ENCODE measurements at regions not wholly inside any gene's neighbourhood (a gene's known extent, or its start where the extent isn't known, plus 50 kb on each side); places are given as distances from the start of the nearest gene placed in this dataset.

DNA sequence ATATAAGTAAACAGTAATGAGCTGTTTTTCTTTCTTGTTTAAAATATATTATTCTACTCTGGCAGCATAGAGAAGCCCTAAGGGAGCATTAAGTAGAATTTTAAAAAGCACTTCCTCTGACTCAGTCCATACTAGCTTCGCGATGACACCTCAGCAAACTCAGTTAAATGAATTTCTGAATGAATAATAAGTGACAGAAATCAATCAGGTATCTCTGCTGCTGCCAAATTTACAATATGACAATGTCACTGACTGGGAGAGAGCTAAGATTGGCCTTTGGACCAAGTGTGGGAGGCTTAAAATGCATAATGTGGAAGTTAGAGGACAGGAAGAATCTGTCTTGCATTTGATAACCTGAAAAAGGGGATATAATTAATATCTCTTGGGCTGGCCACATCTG lies 296.1 kb downstream of the HHIPL2 start:
- TF ChIP-seq, protein P1, sequence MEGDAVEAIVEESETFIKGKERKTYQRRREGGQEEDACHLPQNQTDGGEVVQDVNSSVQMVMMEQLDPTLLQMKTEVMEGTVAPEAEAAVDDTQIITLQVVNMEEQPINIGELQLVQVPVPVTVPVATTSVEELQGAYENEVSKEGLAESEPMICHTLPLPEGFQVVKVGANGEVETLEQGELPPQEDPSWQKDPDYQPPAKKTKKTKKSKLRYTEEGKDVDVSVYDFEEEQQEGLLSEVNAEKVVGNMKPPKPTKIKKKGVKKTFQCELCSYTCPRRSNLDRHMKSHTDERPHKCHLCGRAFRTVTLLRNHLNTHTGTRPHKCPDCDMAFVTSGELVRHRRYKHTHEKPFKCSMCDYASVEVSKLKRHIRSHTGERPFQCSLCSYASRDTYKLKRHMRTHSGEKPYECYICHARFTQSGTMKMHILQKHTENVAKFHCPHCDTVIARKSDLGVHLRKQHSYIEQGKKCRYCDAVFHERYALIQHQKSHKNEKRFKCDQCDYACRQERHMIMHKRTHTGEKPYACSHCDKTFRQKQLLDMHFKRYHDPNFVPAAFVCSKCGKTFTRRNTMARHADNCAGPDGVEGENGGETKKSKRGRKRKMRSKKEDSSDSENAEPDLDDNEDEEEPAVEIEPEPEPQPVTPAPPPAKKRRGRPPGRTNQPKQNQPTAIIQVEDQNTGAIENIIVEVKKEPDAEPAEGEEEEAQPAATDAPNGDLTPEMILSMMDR (IDR thresholded peaks at IDR 0.05) = no peak
- TF ChIP-seq POLR2A (IDR thresholded peaks at IDR 0.05) = no peak

Data from prostate gland (tissue), 2 donors.